ENCODE measurements at regions not wholly inside any gene's neighbourhood (a gene's known extent, or its start where the extent isn't known, plus 50 kb on each side); places are given as distances from the start of the nearest gene placed in this dataset.

GRCh38 chr2:43105586-43106558, 120.5 kb downstream of the ZFP36L2 start:
- DNase-seq (ENCODE audit: low read depth), result no peak

GRCh38 chr2:43104763-43105162, 121.6 kb downstream of the ZFP36L2 start:
- DNase-seq (ENCODE audit: low read depth), result no peak

DNA sequence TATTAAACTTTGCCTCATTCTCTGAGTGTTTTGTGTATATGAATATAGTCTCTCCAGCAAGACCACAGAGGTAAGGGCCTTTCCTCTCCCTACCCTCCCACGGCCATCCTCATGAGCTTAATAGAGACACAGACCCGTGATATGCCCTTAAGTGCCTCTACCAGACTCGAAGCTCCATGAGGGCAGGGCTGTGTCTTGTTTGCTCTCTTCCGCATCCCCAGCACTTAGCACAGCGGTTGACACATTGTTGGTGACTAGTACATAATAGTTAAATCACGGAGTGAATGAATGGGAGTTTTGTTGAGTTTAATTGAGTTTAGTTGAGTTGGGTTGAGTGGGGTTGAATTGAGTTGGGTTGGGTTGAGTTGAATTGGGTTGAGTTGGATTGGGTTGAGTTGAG, 122.3 kb downstream of the ZFP36L2 start:
- no peak for DNase-seq (ENCODE audit: low read depth)

- no peak for DNase-seq (ENCODE audit: low read depth)
Measured at GRCh38 chr2:43103093-43103404, 123.4 kb downstream of the ZFP36L2 start.

DNA sequence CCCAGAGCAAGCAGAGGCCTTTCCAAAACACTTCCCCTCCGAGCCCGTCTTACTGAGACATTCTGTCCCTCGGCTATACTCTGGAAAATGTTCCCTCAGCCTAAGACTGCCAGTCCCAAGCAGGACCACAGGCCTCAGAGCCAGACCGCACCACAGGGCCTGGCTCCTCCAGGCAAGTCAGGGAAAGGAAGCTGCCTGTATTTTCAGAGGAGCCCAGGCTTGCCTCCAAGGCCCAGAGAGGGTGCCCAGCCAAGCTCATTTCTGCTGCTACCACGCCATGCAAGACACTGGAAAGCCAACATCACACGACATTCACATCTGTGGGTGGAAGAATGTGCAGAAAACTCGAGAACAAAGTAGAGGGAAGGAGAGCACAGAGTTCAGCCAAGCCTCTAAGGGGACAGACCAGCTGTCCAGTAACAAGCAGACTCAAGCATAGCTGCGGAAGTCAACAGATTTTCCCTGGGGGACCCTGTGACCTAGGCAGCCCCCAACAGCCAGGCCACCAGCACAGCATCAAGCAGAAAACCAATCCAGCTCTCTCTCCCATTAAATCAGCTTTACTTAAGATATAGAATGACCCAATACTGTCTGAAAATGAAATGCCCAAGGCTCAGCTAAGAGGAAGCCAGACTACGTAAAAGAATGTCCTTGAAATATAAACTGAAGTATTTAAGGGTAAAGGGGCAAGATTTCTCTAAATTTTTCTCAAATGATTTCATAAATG, 123.9 kb downstream of the ZFP36L2 start:
- DNase-seq (ENCODE audit: low read depth), result no peak

GRCh38 chr2:43101751-43102150, 124.7 kb downstream of the ZFP36L2 start:
- DNase-seq (ENCODE audit: low read depth), result no peak

DNA sequence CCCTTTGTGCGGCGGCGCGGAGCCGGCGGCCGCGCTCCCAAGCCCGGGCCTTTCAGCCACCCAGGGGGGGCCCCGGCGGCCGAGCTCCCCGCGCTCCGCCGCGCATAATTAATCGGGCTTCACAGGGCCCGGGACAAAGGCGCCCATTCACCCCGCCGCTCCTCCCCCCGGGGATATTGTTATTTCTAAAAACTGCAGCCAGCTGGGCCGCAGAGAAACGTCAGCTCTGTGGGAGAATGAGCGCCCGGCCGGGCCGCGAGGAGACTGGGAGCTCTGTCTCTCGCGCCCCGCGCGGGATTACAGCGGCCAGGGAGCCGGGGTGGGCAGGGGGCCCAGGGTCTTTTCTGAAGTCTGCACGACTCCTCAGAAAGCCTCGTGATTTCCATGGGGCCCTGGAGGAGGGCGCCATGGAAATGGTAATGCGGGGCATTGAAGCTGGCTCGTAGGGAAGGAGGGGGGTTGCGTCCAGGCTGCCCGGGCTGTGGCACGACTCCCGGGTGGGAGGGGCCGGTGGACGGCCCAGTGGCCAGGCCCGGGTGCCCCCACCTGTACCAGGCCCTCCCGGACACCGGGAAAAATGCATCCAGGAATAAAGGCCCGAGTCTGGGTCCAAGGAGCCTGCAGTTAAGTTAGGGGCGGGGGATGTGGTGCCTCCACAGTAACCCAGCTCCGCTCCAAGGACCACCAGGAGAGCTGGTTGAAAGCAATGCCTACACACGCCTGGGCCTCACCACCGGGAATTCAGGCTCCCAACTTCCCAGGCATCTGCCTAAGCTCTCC, 125.3 kb downstream of the ZFP36L2 start:
- DNase-seq (ENCODE audit: low read depth), result no peak

DNA sequence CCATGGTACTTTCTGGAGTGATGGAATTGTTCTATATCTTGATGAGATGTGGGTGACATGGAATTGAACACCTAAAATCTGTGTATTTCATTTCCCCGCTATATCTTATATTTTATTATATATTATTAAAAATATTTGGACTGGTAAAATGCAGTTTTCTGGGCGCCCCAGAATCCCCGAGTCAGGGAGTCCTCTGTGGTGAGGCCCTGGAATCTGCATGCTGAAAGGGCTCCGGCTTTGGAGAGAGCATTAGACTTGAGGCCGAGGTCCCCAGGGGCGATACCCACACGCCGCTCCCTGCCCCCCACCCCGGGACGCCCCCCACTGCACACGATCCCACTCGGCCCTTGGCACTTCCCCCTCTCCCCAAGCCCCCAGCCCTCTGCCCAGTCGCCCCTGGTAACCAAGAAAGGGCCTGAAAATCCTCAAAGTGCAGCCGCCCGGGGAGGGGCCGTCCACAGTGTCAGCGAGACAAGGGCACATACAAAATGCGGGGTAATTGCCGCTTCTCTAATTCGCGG, 126.0 kb downstream of the ZFP36L2 start:
- DNase-seq (ENCODE audit: low read depth), result no peak

- no peak for DNase-seq (ENCODE audit: low read depth)
Measured at GRCh38 chr2:43099797-43100196, 126.6 kb downstream of the ZFP36L2 start.

DNA sequence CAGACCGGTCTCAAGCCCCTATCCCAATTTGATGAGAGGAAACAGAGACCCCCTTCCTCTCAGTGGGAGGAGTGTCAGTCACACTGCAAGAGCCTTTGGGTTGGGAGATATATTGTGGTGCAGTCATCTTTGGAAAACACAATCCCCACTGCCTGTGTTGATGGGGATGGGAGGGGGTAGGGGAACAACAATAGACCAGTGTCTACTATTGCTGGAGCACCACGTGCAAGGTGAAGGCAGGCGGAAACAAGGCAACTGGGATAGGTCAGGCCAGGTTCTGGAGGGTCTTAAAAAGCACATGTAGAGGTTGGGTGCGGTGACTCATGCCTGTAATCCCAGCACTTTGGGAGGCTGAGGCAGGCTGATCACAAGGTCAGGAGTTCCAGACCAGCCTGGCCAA, 127.9 kb downstream of the ZFP36L2 start:
- DNase-seq (ENCODE audit: low read depth), result no peak

DNA sequence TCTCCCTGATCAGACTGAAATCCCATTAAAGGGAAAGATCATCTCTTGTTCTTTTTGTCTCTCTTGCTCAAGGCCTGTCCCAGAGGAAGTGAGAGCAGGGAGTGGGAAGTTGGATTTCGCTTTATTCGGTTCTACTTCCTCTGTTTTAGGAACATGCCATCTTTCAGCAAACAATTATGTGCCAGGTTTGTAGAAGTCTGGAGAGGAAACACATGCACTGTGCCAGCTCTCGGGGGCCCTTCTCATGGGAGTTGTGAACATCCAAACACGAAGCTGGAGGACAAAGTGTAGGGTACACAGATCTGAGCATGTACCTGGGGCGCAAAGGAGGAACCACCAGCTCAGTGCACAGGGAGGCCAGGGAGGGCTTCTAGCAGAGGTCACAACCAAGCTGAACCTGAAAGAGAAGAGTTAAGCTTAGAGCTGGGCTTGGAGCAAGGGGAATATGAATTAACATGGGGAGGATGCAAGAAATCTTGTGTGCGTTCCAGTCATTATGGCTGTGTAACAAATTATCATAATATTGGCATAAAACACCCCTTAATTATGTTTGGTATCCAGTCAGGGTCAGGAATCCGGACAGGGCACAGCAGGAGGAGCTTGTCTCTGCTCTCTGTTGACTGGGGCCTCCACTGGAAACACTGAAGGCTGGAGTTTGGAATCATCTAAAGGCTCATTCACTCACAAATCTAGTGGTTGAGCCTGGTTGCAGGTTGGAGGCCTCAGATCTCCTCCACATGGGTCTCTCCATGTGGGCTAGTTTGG, 128.6 kb downstream of the ZFP36L2 start:
- no peak for DNase-seq (ENCODE audit: low read depth)

DNA sequence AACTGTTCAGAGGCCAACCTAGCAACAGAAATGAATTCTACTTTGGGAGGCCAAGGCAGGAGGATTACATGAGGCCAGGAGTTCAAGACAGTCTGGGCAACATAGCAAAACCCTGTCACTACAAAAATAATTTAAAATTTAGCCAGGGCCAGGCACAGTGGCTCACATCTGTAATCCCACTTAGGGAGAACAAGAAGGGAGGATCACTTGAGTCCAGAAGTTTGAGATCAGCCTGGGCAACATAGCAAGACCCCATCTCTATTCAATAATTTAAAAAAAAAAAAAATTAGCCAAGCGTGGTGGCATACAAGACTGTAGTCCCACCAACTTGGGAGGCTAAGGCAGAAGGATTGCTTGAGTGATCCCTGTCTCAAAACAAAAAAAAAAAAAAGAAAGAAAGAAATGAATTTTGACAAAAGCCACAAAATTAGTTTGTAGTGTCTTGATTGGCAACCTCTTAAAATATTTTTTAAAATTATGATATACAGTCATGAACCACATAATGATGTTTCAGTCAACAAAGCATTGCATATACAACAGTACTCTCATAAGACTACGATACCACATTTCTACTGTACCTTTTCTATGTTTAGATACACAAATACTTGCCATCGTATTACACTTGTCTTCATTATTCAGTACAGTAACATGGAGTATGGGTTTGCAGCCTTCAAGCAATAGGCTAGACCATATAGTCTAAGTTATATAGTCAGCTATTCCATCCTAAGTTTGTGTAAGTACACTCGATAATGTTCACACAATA, 130.7 kb downstream of the ZFP36L2 start:
- DNase-seq (ENCODE audit: low read depth), result no peak

DNA sequence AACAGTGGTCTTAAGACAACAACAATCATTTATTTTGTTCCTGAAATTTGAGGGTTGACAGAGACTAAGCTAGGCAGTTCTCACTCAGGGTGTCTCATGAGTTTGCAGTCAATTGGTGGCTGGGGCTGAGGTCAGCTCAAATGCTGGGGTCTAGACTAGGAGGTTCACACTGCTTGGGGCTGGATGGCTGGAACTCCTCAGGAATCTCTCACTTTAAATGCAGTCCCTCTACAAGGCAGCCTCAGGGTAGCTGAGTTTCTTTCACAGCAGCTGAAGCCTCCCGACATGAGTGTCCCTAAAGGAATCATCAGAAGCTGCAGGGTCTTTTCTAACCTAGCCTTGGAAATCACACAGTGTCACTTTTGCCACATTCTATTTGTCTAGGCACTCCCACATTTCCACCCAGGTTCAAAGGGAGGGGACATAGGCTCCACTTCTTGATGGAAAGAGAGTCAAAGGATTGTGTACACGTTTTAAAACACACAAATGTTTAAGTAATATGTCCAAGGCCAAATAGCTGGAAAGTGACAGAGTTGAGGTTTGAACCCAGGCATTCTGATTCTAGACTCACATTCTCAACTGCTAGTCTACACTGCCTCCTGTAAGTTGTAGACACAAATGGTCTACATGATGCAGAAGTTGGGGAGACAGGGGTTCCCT, 133.8 kb downstream of the ZFP36L2 start:
- DNase-seq (ENCODE audit: low read depth), result no peak

DNA sequence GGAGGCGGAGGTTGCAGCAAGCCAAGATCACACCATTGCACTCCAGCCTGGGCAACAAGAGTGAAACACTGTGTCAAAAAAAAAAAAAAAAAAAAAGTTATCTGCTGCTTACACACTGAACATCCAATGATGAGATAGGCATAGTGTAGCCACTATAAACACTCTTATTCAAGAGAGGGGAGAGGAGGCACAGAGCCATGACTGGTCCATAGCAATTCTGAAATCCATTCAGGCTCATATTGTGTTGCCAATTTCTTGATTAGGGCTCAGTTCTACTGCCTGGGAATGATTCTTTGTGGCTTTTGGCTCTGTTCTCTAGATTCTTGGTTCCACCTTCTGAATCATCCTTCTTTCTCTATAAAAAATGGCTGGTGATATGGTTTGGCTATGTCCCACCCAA, 136.1 kb downstream of the ZFP36L2 start:
- DNase-seq (ENCODE audit: low read depth), result no peak

DNA sequence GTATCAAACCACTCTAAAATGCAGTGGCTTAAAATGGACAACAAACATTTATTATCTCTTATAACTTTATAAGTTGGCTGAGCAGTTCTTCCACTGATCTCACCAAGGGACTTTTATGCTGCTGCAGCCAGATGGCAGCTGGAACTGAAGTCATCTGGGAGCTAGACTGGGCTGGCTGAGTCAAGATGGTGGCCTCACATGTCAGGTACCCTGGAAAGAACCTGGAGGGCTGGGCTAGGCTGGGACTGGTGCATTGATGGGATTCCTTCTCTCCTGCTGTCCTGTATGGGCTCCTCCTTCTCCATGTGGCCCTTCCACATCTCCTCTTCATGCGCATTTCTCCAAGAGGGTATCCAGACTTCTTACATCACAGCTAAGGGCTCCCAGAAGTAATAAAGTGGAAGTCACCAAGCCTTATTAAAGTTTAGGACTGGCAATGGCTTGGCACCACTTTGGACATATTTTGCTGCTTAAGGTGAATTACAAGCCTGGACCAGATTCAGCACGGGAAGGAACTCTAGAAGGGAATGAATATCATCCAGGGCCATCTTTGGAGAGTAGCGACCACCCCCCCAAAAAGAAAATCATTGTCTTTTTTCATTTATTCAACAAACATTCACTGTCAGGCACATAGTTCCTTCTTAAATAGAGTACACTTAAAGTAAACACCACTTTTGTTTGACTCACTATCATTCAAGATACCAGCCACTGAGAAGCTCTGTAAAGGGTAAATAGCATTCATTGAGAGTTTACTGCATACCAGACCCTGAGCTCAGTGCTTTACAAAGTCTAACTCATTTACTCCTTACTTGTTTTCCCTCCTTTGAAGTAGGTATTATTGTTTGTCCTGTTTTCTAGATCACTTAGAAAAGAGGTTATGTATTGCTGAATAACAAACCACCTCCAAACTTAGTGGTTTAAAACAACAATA, 138.0 kb downstream of the ZFP36L2 start:
- DNase-seq (ENCODE audit: low read depth), result no peak

GRCh38 chr2:43087413-43087812, 139.0 kb downstream of the ZFP36L2 start:
- DNase-seq (ENCODE audit: low read depth), result no peak

DNA sequence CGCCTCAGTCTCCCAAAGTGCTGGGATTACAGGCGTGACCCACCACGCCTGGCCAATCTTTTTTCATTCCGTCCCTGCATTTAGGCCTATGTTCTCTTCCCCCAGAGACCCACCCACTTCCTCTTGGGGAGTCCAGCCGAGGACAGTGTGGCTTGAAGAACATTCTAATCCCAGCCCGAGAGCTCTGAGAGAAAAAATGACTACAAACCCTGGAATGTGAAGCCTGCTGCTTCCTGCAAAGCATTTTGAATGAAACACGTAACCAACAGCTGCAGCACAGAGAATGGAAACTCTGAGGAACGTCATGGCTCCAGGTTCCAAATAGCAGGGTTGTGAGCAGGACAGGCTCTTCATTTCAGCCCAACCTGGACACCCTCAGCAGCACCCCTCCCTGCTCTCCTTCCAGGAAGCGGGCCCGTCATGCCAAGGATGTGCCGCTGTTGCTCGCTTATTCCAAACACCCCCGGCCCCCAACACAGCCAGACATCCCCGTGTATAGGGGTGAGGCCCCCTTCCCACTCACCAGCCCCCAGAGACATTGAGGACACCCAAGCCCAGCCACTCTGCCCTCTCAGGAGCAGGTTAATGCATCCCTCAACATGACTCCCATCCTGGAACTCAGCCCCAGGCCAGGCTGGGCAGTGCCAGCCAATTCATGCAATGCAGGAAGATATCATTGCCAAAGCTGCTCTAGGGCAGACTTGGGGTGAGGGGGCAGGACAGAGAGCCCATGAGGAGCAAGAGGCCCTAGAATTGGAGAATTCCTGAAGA, 139.8 kb downstream of the ZFP36L2 start:
- DNase-seq (ENCODE audit: low read depth), result no peak

GRCh38 chr2:43085929-43086328, 140.5 kb downstream of the ZFP36L2 start:
- DNase-seq (ENCODE audit: low read depth), result no peak

Data from CMK (cell line).